ENCODE measurements at regions not wholly inside any gene's neighbourhood (a gene's known extent, or its start where the extent isn't known, plus 50 kb on each side); places are given as distances from the start of the nearest gene placed in this dataset.
A peak's percentile ranks its signal among the peaks of the same experiment; 100 is the strongest.

GRCh38 chr3:102144063-102144462 is 290.8 kb upstream of the ZPLD1 start:
- ATAC-seq (ENCODE audit: low FRiP score): peak; percentile 63

GRCh38 chr3:102148598-102149337 is 286.0 kb upstream of the ZPLD1 start:
- no peak for DNase-seq (ENCODE audit: low spot score)
- no peak for TF ChIP-seq CTCF (IDR thresholded peaks at IDR 0.05)
- no peak for ATAC-seq (ENCODE audit: low FRiP score)

More at GRCh38 chr3:102144063-102144462, 290.8 kb upstream of the ZPLD1 start:
- no peak for DNase-seq (ENCODE audit: low spot score)
- no peak for TF ChIP-seq CTCF (IDR thresholded peaks at IDR 0.05)

GRCh38 chr3:102151935-102152334 is 282.9 kb upstream of the ZPLD1 start:
- TF ChIP-seq CTCF (IDR thresholded peaks at IDR 0.05): no peak
- ATAC-seq (ENCODE audit: low FRiP score): no peak
- DNase-seq (ENCODE audit: low spot score): no peak

GRCh38 chr3:102156426-102156825 is 278.4 kb upstream of the ZPLD1 start:
- no peak for TF ChIP-seq CTCF (IDR thresholded peaks at IDR 0.05)
- ATAC-seq (ENCODE audit: low FRiP score): peak; percentile 86

GRCh38 chr3:102158080-102158740 is 276.6 kb upstream of the ZPLD1 start:
- DNase-seq (ENCODE audit: low spot score) (no peak), ATAC-seq (ENCODE audit: low FRiP score) (no peak)
- TF ChIP-seq CTCF (IDR thresholded peaks at IDR 0.05): no peak

More at GRCh38 chr3:102156426-102156825, 278.4 kb upstream of the ZPLD1 start:
- no peak for DNase-seq (ENCODE audit: low spot score)

- DNase-seq (ENCODE audit: low spot score) (no peak), ATAC-seq (ENCODE audit: low FRiP score) (no peak)
- no peak for TF ChIP-seq CTCF (IDR thresholded peaks at IDR 0.05)
These were observed 274.9 kb upstream of the ZPLD1 start for GRCh38 chr3:102159810-102160451.
